ENCODE measurements at regions not wholly inside any gene's neighbourhood (a gene's known extent, or its start where the extent isn't known, plus 50 kb on each side); places are given as distances from the start of the nearest gene placed in this dataset.

GRCh38 chr15:46703020-46703861 is 1014.1 kb upstream of the SEMA6D start:
- TF ChIP-seq EP300 (IDR thresholded peaks at IDR 0.05; ENCODE audit: borderline replicate concordance in 1 of 2, low read depth in 2 of 2, low read length in 2 of 2), result no peak
- no peak for TF ChIP-seq JUND (IDR thresholded peaks at IDR 0.05; ENCODE audit: low read length)
- no peak for TF ChIP-seq EGR1 (IDR thresholded peaks at IDR 0.05; ENCODE audit: borderline replicate concordance, low read depth, low read length)
- no peak for TF ChIP-seq POLR2A (IDR thresholded peaks at IDR 0.05; ENCODE audit: control extremely low read depth in 1 of 2, low read depth in 2 of 2, low read length in 2 of 2)
- no peak for TF ChIP-seq CTCF (IDR thresholded peaks at IDR 0.05; ENCODE audit: control extremely low read depth in 1 of 3, insufficient read depth in 1 of 3, low read depth in 1 of 3, low read length in 3 of 3)
- no peak for TF ChIP-seq NRF1 (IDR thresholded peaks at IDR 0.05; ENCODE audit: low read depth, low read length)
- TF ChIP-seq SIN3A (conservative IDR thresholded peaks at IDR 0.05 in 1 of 2, IDR thresholded peaks at IDR 0.05 in 1 of 2; ENCODE audit: low read depth in 1 of 2, low read length in 2 of 2), result no peak
- no peak for TF ChIP-seq POLR2AphosphoS5 (IDR thresholded peaks at IDR 0.05; ENCODE audit: low read depth, low read length)
- TF ChIP-seq RFX5 (IDR thresholded peaks at IDR 0.05; ENCODE audit: borderline replicate concordance, low read depth, low read length), result no peak
- TF ChIP-seq FOSL1 (IDR thresholded peaks at IDR 0.05; ENCODE audit: insufficient read depth, low read depth, low read length), result no peak
- TF ChIP-seq KDM1A (IDR thresholded peaks at IDR 0.05; ENCODE audit: borderline replicate concordance, low read length), result no peak
- TF ChIP-seq SRF (IDR thresholded peaks at IDR 0.05; ENCODE audit: low read depth, low read length), result no peak
- TF ChIP-seq, protein P1, sequence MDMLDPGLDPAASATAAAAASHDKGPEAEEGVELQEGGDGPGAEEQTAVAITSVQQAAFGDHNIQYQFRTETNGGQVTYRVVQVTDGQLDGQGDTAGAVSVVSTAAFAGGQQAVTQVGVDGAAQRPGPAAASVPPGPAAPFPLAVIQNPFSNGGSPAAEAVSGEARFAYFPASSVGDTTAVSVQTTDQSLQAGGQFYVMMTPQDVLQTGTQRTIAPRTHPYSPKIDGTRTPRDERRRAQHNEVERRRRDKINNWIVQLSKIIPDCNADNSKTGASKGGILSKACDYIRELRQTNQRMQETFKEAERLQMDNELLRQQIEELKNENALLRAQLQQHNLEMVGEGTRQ (IDR thresholded peaks at IDR 0.05; ENCODE audit: low read length), result no peak
- TF ChIP-seq, protein P2, sequence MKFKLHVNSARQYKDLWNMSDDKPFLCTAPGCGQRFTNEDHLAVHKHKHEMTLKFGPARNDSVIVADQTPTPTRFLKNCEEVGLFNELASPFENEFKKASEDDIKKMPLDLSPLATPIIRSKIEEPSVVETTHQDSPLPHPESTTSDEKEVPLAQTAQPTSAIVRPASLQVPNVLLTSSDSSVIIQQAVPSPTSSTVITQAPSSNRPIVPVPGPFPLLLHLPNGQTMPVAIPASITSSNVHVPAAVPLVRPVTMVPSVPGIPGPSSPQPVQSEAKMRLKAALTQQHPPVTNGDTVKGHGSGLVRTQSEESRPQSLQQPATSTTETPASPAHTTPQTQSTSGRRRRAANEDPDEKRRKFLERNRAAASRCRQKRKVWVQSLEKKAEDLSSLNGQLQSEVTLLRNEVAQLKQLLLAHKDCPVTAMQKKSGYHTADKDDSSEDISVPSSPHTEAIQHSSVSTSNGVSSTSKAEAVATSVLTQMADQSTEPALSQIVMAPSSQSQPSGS (IDR thresholded peaks at IDR 0.05; ENCODE audit: low read length), result no peak

Measured in H1 (cell line).